HG03558 (cell line): ENCODE measurements at regions not wholly inside any gene's neighbourhood (a gene's known extent, or its start where the extent isn't known, plus 50 kb on each side); places are given as distances from the start of the nearest gene placed in this dataset.

Experiments
- ATAC-seq: cut with Tn5 transposase; IDR thresholded peaks from one replicate; pipeline ENCODE4 v1.9.1; 2021; ENCODE audit warnings: moderate number of reproducible peaks; ENCODE audit not compliant: unreplicated experiment; ENCODE audit errors: extremely low read depth

DNA sequence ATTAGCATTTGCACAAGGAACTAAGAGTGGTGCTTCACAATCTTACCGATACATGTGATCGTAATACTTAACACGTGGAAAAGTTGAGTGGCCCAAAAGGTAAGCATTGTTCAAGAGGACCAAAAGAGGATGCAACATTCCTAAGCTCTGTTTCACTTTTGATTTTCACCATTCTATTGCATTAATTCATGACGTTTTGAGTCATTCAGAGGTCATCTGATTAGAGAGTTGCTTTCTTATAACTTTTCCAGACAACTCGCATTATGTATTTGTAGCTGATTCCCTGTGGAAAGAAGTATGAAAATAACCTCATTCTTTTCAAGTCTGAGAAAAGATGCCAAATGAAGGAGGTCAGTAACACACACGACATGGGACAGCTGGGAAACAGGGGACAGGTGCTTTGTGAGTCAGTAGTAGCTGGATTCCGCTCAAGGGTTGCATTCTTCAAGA is 344.4 kb downstream of the RND3 start:
- no peak for ATAC-seq

DNA sequence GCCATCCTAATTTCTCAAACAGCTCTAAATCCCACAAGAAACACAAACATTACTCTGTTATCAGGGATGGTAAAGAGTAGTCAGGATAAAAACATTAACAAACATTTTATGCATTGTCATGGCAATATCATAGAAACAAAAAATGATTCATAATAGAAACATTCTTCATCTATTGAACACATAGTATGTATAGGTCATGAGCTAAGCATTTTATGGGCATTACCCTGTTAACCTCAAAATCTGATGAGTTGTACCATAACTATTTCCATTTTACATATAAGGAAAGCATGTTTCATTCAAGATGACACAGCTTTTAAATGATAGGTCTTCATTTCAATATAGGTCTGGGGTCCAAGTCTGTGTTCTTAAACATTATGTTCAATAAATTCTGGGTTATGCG is 344.9 kb downstream of the RND3 start:
- no peak for ATAC-seq

DNA sequence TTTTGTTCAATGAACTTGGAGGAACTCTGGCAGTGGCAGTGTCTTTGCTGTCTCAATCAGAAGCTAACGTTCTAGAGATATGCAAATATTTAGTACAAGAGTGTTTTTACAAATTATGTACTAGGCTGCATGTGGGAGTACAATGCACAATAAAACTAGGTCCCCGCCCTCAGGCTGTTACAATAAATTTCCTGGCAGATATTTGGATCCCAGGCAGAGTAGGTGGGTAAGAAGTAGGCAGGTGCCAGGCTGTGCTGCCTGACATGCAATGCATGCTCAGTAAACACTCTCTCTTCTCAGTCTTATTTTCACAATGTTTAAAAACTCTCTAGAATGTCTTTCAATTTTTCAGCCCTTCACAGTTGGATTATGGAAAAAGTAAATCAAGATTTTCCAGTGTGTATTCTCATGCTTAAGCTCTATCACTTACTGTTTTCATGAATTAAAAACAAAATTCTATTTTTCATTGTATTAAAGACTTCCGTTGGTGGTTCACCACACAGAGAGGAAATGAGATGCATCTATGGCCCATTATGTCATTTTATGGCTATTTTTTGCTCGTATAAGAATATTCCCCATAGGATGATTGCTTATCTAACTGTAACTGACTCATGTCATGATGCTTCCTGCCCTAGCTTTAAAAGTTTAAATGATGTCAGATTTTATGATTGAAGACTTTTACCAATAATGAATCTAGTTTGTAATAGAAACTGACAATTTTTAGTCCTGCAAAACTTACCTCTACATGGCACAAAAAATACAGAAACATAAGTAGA is 346.1 kb downstream of the RND3 start:
- no peak for ATAC-seq

DNA sequence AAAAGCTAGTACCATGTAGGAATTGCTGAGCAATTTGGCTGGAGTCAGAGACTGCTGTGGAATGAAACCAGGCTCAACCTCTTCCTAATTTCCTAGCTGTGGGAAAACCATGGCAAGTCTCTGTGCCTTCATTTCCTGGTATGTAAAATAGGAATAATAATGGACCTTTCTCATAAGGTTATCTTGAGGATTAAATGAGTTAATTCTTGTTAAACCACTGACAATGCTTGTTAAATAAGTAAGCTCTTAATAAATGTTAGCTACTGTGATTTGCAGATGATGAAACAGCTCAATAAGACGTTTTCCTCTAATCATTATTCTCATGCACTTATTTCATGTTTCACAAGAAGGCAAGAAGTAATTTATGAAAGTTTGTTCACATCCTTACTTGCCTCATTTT is 346.7 kb downstream of the RND3 start:
- no peak for ATAC-seq

DNA sequence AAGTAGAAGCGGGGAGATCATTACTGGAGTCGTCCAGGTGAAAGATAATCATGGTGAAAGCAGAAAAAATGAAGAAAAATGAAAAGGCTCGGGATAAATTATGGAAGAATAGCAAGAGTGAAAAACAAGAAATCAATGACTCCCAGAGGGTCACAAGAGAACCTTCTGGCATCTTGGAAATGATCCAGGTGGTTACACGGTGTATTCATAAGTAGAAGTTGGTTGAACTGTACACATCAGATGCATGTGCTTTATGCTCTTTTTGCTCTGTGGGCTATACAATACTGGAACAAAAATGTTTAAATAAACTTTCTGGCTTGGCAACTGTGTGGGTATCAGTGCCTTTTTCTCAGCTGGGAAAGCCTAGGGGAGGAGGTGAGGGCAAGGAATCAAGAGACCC is 348.9 kb downstream of the RND3 start:
- ATAC-seq = no peak

DNA sequence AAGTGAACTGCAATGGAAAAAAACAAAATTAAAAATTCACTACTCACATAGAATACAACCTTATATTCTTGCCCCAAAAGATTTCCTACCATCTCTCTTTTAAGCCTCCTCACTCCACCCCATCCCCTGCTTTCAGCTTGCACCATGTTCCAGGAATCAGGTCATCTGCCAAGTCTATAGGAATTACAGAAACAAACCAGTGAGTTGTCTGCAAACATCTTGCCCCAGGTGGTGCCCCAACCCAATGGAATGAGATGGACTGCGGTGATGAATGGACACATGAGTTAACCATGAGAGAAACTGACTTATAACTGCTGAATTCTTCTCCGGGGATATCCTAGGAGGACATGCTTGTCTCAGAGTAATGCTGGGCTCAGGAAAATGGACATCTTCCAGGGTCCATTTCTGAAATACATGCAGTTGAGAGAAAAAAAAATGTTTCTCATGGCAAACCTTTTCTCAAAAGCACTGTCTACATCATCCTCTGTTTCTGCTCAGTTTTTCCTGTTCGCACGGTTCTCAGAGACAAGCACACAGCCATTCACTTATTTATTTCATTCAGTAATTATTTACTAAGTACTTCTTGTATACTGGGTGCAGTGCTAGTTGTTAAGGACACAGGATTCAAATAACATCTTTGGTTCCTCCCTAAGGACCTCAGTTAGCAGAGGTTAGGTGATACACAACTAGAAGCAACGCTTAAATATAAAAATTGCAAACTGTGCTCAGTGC is 350.0 kb downstream of the RND3 start:
- ATAC-seq = no peak

DNA sequence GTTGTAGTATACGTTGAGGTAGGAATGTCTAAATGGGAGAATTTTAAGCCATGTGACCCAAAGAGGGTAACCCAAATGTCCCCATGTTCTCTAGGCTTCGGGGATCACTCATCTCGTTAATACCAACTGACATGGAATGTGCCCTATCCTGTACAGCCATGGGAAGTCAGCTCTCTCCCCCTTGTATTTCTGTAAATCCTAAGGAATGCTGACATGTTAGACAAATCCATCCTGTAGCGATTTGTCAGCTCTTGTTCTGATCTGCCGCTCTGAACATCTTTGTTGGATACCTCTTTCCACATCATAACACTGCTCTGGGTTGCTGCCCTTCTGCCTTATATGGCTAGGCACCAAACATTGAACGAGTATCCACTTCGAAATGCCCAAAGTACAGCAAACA is 350.6 kb downstream of the RND3 start:
- no peak for ATAC-seq

DNA sequence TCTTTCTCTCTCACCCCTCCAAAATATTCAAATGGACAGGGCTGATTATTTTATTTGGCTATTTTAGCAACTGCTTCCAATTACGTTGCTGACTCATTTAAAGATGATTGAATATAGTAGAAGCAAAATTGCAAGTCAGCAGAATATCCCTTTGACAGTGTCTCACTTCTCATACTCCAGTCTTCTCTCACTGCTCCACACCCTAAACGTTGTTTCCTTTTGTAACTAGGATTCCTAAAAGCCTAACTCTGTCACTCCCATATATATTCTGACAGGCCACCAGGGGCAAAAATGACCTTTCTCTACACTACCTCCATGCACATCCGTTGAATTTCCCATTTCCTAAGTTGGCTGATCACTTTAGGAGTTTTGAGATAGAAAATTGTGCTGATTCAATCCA is 351.1 kb downstream of the RND3 start:
- no peak for ATAC-seq

DNA sequence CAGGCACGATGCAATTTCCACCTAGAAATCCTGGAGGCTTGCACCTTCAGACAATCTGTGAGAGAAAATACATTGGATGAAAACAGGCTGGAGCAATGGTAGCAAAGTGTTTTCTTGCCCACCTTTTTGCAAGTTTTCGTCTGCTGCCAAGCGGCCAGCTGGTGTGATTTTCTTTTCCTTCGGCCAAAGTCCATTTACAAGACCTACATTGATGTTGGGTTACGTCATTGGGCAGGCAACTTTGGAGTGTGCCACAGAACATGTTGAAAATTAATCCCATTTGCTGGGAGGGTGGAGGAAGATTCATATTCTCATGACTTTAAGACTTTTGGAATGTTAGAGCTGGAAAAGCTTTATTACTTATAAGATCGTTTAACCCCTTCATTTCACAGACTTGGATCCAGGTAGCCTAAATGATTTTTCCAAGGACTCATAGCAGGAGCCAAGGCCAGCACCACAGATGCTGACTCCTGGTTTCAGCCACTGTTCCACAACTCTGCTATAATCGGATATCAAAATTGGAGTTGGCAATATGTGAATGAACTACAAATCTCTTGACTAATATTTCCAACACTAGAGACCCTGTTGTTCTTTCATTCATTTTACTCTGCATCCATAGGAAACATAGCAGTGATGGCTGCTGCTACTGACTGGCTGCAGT is 352.1 kb downstream of the RND3 start:
- no peak for ATAC-seq

DNA sequence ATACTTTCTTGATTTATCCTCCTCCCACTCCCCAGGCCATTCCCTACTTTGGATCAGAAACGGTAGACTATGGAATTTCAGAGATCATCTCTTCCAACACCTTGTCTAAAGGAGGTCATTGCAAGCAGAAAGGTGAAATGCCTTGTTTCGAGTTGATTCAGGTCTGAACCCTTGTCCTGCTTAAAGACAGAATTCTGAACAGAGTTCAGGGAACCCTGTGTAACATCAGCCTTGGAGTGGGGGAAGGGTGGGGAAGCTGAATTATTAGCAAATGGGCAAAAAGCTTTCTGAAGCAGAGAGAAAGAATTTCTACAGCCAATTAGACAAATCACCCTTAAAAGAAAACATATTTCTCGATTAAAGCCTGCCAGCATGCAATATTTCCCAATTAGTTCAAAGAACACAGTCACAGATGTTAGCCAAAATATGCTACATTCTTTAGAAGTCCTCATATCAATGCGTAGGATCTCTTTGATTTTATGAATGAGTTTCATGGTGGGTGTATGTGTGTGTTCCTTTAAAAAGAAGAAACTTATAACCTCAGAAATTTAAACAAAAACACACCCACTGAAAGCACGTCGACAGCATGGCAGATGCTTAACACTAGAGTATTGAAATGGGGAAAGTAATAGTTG is 353.1 kb downstream of the RND3 start:
- ATAC-seq = no peak

DNA sequence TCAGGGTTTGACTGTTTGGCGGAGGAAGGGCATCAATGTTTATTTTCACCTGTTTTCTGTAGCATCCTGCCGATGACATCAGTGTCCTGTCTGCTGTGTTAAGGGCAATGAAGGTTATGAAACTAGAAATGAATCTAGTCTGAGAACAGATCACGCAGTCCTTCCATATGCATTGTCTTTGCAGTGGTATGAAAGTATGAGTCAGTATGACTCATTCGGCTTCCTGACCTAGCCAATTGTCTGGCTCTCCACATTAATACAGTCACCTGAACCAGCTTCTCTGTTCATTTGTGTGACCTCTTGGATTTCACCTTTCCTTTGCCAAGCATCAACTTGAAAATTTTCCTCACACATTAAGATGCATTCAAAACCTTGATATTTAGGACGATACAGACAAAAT is 353.8 kb downstream of the RND3 start:
- peak; percentile 96 for ATAC-seq

DNA sequence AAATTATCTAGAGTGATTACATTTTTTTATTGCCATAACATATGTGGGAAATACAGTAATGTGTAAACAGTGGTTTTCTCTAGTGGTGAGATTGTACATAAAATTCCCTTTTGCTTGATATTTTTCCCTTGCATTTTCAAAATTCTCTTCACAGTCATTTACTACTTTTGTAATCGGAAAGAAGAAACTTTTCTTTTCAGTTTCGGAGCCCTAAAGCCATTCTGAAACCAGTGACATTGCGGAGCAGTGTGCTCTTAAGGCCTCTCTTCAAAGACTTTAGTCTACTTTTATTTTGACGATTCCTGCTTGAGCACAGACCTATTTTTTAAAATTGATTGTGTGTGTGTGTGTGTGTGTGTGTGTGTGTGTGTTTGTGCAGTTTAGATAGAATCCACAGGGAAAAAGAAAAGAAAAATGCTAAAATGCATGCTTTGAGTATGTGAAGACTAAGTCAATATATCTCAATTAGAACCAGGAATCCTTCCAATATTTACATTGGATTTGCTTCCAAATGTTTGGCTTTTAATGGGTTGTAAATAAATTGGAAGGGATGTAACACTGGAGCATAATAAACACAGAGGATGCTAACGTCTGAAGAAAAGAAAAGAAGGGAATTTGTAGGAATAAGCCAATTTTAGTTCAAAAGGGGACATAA is 357.4 kb downstream of the RND3 start:
- ATAC-seq = no peak

DNA sequence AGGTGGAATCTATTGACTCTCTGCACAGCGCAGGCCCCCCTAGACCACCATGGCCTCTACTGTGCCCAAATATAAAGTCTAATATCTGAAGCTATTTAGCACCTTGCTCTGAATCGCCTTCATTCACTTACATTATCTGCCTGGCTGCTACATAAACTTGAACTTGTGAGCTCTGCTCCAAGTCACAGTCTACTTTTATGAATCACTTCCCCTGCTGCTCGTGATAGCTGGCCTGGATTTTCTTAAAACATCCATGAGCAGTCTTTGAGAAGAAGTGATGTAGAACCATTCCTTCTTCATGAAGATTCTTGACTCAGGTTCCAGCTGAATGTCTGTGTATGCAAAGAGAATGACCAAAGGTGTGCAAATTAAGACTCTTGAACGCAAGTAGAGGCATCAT is 359.5 kb downstream of the RND3 start:
- no peak for ATAC-seq

DNA sequence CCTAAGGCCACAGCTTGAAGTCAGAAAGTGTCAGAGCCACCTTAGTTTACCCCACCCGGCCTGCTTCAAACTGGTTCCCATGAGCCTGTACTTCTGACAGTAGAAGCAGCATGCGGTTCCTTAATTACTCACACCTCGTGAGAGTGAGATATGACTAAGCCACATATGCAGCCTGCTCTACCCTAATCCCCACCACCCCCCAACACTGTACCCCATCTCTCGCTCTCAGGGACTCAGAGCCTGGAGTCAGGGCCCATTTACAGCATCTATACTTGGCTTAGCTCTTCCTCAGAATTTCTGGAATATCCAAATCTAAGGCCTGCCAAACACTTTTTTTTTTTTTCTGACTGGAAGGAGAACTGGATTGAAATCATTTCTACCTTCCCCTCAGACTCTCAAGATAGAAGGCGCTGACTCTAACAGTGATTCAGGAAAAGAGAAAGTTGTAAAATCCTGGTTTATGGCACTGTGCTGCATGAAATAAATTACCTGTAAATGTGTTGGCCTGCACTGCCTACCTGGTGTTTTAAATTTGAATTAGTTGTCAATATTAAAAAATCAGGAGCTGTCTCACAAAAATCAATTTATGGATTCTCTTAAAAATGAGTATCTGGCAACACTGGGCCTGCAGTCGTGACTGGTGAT is 360.0 kb downstream of the RND3 start:
- ATAC-seq = no peak

DNA sequence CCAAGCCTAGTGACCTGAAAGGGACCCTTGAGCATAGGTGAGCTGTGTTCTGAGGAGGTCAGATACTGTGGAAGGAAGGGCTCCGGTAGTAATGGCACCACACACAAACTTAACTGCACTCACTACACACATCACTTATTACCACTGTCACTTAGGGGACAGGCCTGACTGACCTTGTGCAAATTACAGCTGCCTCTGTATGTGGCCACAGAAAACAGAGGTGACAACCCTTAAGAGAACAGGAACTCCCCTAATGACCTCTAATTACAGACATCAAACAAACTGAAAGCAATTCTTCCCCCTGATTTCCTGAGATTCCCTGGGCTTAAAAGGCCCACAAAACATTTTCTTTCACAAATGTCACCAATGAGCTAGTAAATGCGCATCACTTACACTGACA is 360.6 kb downstream of the RND3 start:
- no peak for ATAC-seq

DNA sequence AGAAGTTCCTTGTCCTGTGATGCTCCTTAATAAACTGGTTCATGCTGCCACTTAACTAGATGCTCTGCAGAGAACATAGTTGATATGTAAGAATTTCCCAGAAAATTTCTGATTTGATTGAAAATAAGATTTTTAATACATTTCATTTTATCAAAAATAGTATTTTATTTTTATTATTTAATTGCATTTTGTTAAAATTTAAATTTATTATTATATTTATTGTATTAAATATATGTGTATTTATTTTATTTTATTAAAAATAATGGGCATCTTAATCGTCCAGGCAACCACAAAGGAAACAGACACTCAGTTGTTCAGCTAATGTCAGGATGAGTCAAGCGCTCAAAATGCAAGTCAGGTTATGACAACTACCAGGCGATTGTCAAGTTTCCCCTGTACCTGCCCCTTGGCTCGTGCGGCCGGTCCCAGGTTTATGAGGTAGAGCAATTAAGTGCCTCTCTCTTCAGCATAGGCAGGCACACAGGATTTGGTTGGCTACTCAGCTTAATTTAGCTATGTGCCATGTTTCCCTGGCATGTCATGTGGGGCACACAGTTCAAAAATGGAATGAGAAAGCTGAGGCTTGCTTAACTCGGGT is 361.2 kb downstream of the RND3 start:
- no peak for ATAC-seq

DNA sequence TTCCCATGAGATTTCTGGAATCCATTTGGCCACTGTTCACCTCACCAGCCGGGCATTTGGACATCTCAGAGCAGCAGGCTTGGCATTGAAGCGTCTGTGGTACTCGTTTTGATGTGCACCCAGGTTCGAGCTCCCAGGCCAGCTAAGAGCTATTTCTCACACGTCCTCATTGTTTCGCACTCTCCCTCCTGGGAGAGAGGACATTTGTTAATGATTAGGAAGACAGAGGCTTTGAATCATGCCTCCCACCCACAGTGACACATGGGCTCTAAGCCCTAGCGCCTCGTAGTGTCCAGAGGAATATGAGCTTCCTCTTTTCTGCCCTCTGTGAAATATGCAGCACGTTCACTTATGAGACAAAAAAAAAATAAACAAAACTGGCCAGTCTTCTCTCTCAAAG is 361.8 kb downstream of the RND3 start:
- ATAC-seq = no peak

DNA sequence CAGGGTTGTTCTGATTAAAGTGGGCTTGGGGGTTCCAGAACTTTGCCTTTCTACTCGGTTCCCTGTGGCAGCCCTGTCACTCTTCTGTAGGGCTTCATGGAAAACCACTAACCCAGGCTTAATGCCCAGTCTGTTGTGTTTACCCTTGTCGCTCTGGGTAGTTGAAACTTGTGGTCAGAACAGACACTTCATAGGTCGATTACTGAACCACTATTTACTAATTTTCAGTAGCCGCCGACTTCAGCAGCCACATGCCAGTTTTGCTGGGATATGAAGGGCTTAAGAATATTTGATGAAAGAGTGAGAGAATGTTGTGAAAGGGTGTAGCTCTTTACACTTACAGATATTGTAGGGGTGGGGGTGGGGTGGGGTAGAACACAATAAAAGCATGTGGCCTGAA is 362.3 kb downstream of the RND3 start:
- ATAC-seq = no peak

DNA sequence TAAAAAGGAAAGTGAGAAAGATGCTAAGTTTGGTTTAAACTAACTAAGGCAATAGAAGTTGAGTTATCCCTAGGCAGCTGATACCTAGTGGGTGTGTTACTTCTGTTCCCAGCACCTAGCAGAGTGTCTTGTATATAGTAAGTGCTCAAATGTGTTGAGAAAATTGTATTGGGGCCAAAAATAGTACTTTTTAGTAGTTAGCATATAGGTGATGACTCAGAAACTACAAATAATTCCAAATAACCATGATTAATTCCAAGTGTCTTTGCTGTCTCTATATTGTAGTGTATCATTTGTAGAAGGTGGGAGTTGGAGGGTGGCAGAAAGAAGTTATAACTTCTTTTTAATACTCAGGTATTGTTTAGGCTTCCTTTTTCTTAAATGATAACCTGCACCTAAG is 362.7 kb downstream of the RND3 start:
- no peak for ATAC-seq
